CD14-positive monocyte (primary cell): ENCODE measurements at regions not wholly inside any gene's neighbourhood (a gene's known extent, or its start where the extent isn't known, plus 50 kb on each side); places are given as distances from the start of the nearest gene placed in this dataset.
A peak's percentile ranks its signal among the peaks of the same experiment; 100 is the strongest.

ENCODE experiments used
- DNase-seq, 3 donors: peaks; one replicate each; pipeline ENCODE4 v3.0.0-alpha.2; 2011 to 2022
- H2AFZ ChIP-seq: 2 replicates; pipeline ENCODE4 v1.6.0; 2012; ENCODE audit warnings: mild to moderate bottlenecking, low read depth, low read length, inconsistent platforms; ENCODE audit not compliant: insufficient read depth, poor library complexity, severe bottlenecking
- H3K27ac ChIP-seq, 2 donors: 1 replicate in 1 of 2; 2 replicates in 1 of 2; pipeline ENCODE4 v1.5.1; 2012 to 2013; ENCODE audit warnings: low read length in 2 of 2, control low read depth in 1 of 2, inconsistent platforms in 1 of 2, low read depth in 1 of 2, mild to moderate bottlenecking in 1 of 2
- H3K27me3 ChIP-seq, 2 donors: one replicate each; pipeline versions ENCODE4 v1.6.0 to v1.6.1; 2011 to 2013; ENCODE audit warnings: low read length in 2 of 2; ENCODE audit not compliant: control insufficient read depth in 2 of 2, insufficient read depth in 2 of 2
- H3K36me3 ChIP-seq, 2 donors: replicated peaks in 1 of 2; 1 replicate in 1 of 2; 2 replicates in 1 of 2; pipeline versions ENCODE4 v1.5.1 to v1.6.1; 2012 to 2013; ENCODE audit warnings: low read length in 2 of 2, control low read depth in 1 of 2, inconsistent platforms in 1 of 2, mild to moderate bottlenecking in 1 of 2; ENCODE audit not compliant: insufficient read depth in 2 of 2, control insufficient read depth in 1 of 2
- H3K4me1 ChIP-seq, 2 donors: 1 replicate in 1 of 2; 2 replicates in 1 of 2; pipeline versions ENCODE4 v1.5.1 to v1.6.1; 2012 to 2013; ENCODE audit warnings: low read length in 2 of 2, control low read depth in 1 of 2, inconsistent platforms in 1 of 2, mild to moderate bottlenecking in 1 of 2, moderate library complexity in 1 of 2; ENCODE audit not compliant: insufficient read depth in 2 of 2, control insufficient read depth in 1 of 2
- H3K4me2 ChIP-seq: replicated peaks from 2 replicates; pipeline ENCODE3; 2012; ENCODE audit warnings: low read length, moderate library complexity, mild to moderate bottlenecking; ENCODE audit not compliant: poor library complexity, severe bottlenecking; ENCODE audit errors: extremely low read depth
- H3K4me3 ChIP-seq, 3 experiments: fragments of 200-600 bp in 1 of 3; sonication (generic) in 1 of 3; replicated peaks in 1 of 3; 1 replicate in 2 of 3; 2 replicates in 1 of 3; pipeline ENCODE4 v1.5.1; 2011 to 2013; ENCODE audit warnings: low read length in 3 of 3, mild to moderate bottlenecking in 3 of 3, control low read depth in 2 of 3, low read depth in 2 of 3, inconsistent platforms in 1 of 3, moderate library complexity in 1 of 3
- H3K79me2 ChIP-seq: 2 replicates; pipeline ENCODE4 v1.6.0; 2012; ENCODE audit warnings: mild to moderate bottlenecking, control low read depth, inconsistent platforms, low read length, moderate library complexity; ENCODE audit not compliant: insufficient read depth
- H3K9ac ChIP-seq: 2 replicates; pipeline ENCODE4 v1.6.0; 2017; ENCODE audit warnings: low read length, mild to moderate bottlenecking; ENCODE audit not compliant: insufficient read depth, poor library complexity, severe bottlenecking
- H3K9me3 ChIP-seq, 2 donors: replicated peaks in 1 of 2; 1 replicate in 1 of 2; 2 replicates in 1 of 2; pipeline versions ENCODE4 v1.5.1 to v1.6.1; 2012 to 2013; ENCODE audit warnings: low read length in 2 of 2, control low read depth in 1 of 2; ENCODE audit not compliant: control insufficient read depth in 1 of 2, insufficient read depth in 1 of 2
- H4K20me1 ChIP-seq: 2 replicates; pipeline ENCODE4 v1.6.0; 2012; ENCODE audit warnings: mild to moderate bottlenecking, low read length, control low read depth, moderate library complexity; ENCODE audit not compliant: insufficient read depth
- H3K27ac Mint-ChIP-seq, 7 donors: one replicate each; pipeline ENCODE4 v1.8.0; 2020; ENCODE audit warnings: mild to moderate bottlenecking in 7 of 7, mixed read lengths in 7 of 7, moderate library complexity in 6 of 7, inconsistent platforms in 2 of 7
- H3K27me3 Mint-ChIP-seq, 3 donors: one replicate each; pipeline ENCODE4 v1.8.0; 2021 to 2022; ENCODE audit warnings: low read depth in 3 of 3, mild to moderate bottlenecking in 3 of 3, mixed read lengths in 3 of 3, moderate library complexity in 3 of 3, inconsistent platforms in 1 of 3
- H3K36me3 Mint-ChIP-seq, 2 donors: one replicate each; pipeline ENCODE4 v1.8.0; 2020; ENCODE audit warnings: mixed read lengths in 2 of 2, inconsistent platforms in 1 of 2, mild to moderate bottlenecking in 1 of 2
- H3K4me1 Mint-ChIP-seq: one replicate; pipeline ENCODE4 v1.8.0; 2020; ENCODE audit warnings: mild to moderate bottlenecking, mixed read lengths
- H3K4me3 Mint-ChIP-seq, 2 donors: one replicate each; pipeline ENCODE4 v1.8.0; 2020; ENCODE audit warnings: mild to moderate bottlenecking in 2 of 2, mixed read lengths in 2 of 2, moderate library complexity in 1 of 2
- H3K9me3 Mint-ChIP-seq, 7 donors: one replicate each; pipeline ENCODE4 v1.8.0; 2020 to 2022; ENCODE audit warnings: mixed read lengths in 7 of 7, mild to moderate bottlenecking in 6 of 7, moderate library complexity in 6 of 7, inconsistent platforms in 2 of 7
- WGBS: methylation state at CpG from one replicate; pipeline ENCODE4 v1.1.5; 2013; ENCODE audit warnings: missing lambda C conversion rate; ENCODE audit not compliant: insufficient coverage; 5-methylcytosine and 5-hydroxymethylcytosine counted together
- intact Hi-C, 2 donors: fragments of 100-400 bp; cut with micrococcal nuclease; formaldehyde crosslinking; loops; one replicate each; pipeline versions ENCODE4 v1.15.0 to v1.15.1; 2023
- TF ChIP-seq, protein P1 (sequence below): fragments of 200-600 bp; IDR thresholded peaks from one replicate; pipeline ENCODE4 v1.8.0; 2022; ENCODE audit warnings: antibody characterized with exemption, mild to moderate bottlenecking

DNA sequence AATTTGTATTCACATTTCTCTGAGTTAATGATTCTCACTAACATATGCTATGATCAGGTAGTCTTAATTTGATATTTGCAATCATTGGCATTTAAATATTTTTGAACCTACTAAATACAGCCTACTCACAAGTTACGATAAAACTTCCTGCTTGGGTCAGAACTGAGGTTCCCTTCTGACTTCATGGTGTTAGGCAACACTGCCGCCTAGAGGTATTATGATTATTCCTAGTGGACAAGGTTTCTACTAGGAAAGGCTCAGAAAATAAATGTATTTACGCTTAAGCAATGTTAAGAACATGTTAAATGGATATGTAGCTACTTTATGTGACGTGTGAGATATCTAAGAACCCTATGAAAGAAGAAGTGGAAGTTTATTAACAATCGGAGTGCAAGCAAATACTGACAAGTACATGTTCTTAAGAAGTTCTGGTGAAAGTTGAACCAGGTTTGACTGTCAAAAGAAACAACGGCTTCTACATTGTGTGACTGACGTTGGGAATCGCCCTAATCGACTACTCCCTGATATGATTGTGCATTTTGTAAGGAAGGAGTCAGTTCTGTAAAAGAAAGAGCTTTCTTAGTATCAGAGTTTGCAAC is 1395.8 kb downstream of the SLITRK5 start:
- Mint-ChIP-seq H3K9me3 (no peaks in the 10 kb centered on the region), H3K27ac (peak overlapping the region in 1 of 7 donors; percentile 52), H3K36me3 (no peaks in the 10 kb centered on the region), H3K4me1 (peaks cover 3% of the 10 kb centered on the region), H3K27me3 (no peaks in the 10 kb centered on the region), H3K4me3 (no peak overlapping the region)
- Histone ChIP-seq H4K20me1 (no peaks in the 10 kb centered on the region), H3K36me3 (no peaks in the 10 kb centered on the region), H2AFZ (no peak overlapping the region), H3K9ac (no peak overlapping the region), H3K27me3 (no peaks in the 10 kb centered on the region), H3K4me1 (no peaks in the 10 kb centered on the region), H3K4me2 (no peak overlapping the region), H3K4me3 (no peak overlapping the region), H3K79me2 (no peaks in the 10 kb centered on the region), H3K27ac (no peak overlapping the region), H3K9me3 (no peaks in the 10 kb centered on the region)
- TF ChIP-seq, protein P1, sequence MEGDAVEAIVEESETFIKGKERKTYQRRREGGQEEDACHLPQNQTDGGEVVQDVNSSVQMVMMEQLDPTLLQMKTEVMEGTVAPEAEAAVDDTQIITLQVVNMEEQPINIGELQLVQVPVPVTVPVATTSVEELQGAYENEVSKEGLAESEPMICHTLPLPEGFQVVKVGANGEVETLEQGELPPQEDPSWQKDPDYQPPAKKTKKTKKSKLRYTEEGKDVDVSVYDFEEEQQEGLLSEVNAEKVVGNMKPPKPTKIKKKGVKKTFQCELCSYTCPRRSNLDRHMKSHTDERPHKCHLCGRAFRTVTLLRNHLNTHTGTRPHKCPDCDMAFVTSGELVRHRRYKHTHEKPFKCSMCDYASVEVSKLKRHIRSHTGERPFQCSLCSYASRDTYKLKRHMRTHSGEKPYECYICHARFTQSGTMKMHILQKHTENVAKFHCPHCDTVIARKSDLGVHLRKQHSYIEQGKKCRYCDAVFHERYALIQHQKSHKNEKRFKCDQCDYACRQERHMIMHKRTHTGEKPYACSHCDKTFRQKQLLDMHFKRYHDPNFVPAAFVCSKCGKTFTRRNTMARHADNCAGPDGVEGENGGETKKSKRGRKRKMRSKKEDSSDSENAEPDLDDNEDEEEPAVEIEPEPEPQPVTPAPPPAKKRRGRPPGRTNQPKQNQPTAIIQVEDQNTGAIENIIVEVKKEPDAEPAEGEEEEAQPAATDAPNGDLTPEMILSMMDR, result peak; percentile 66
- intact Hi-C loops, result no loop called here
- peak in 2 of 3 donors; percentile 1 to 9 for DNase-seq
- WGBS, result 66% methylated on average over 5 of the region's 9 CpGs

DNA sequence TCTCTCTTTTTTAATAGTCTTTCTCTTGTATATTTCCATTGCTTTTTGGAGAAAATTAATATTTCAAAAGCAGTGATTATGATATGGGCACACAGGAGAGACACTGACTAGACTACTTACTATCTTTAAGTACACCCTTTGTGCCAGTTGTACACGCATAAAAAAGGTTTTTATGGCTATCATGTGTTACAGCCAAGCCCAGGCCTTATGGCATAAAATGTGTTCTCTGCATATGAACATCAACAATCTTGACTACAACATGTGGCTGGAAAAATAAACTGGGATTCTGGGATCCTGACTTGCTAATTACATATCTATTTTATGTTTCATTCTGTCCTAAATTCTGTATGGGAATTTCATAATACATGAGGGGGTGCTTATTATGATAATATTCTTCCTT is 1401.8 kb downstream of the SLITRK5 start:
- Mint-ChIP-seq H3K36me3 (no peaks in the 10 kb centered on the region), H3K4me3 (no peak overlapping the region), H3K27ac (no peak overlapping the region), H3K9me3 (peaks cover 0 to 7% (median 2%) of the 10 kb centered on the region in 7 donors), H3K27me3 (no peaks in the 10 kb centered on the region), H3K4me1 (no peaks in the 10 kb centered on the region)
- Histone ChIP-seq H3K27ac (no peak overlapping the region), H3K27me3 (no peaks in the 10 kb centered on the region), H3K4me3 (no peak overlapping the region), H4K20me1 (no peaks in the 10 kb centered on the region), H3K4me1 (no peaks in the 10 kb centered on the region), H3K79me2 (no peaks in the 10 kb centered on the region), H3K36me3 (no peaks in the 10 kb centered on the region), H2AFZ (no peak overlapping the region), H3K4me2 (no peak overlapping the region), H3K9me3 (peaks cover 0 to 4% of the 10 kb centered on the region in 2 donors), H3K9ac (no peak overlapping the region)
- no peak for DNase-seq
- no CpG with 5 or more reads among the region's 1 CpG for WGBS
- TF ChIP-seq, protein P1, result no peak
- intact Hi-C loops, result no loop called here
